ENCODE measurements at regions not wholly inside any gene's neighbourhood (a gene's known extent, or its start where the extent isn't known, plus 50 kb on each side); places are given as distances from the start of the nearest gene placed in this dataset.

- 32 to 39% (median 38%) methylated on average over 5 of the region's 5 CpGs for WGBS, 3 donors
- no peak for TF ChIP-seq CTCF (IDR thresholded peaks at IDR 0.05)
- no peaks in the 10 kb centered on the region for H3K36me3 ChIP-seq (ENCODE audit: insufficient read depth in 1 of 2, low read depth in 1 of 2)
- no peak overlapping the region for H3K27ac ChIP-seq
- intact Hi-C loops (cut with DNase I): no loop called here
- H3K27me3 ChIP-seq (ENCODE audit: insufficient read depth in 3 of 3, low read length in 2 of 3): peaks cover 18 to 71% (median 23%) of the 10 kb centered on the region in 3 donors
- ATAC-seq (no peak), DNase-seq (no peak)
- H3K4me3 ChIP-seq: no peak overlapping the region
- H3K9me3 ChIP-seq: no peaks in the 10 kb centered on the region
- no peaks in the 10 kb centered on the region for H3K4me1 ChIP-seq
Measured at GRCh38 chr6:28732052-28732451, 191.7 kb downstream of the TRIM27 start.

- no peak for ATAC-seq
- Histone ChIP-seq H3K4me3 (no peak overlapping the region), H3K27me3 (ENCODE audit: insufficient read depth in 3 of 3, low read length in 2 of 3) (peaks cover 25 to 84% (median 26%) of the 10 kb centered on the region in 3 donors), H3K9me3 (no peaks in the 10 kb centered on the region), H3K4me1 (no peaks in the 10 kb centered on the region), H3K27ac (no peak overlapping the region), H3K36me3 (ENCODE audit: insufficient read depth in 1 of 2, low read depth in 1 of 2) (no peaks in the 10 kb centered on the region)
- no peak for DNase-seq
- 18 to 22% (median 22%) methylated on average over 12 to 15 of the region's 15 CpGs for WGBS, 3 donors
- no peak for TF ChIP-seq CTCF (IDR thresholded peaks at IDR 0.05)
- intact Hi-C loops (cut with DNase I): no loop called here
Measured at GRCh38 chr6:28734443-28734959, 189.3 kb downstream of the TRIM27 start.

GRCh38 chr6:28736121-28736520 is 187.7 kb downstream of the TRIM27 start:
- Histone ChIP-seq H3K27ac (no peak overlapping the region), H3K4me1 (no peaks in the 10 kb centered on the region), H3K27me3 (ENCODE audit: insufficient read depth in 3 of 3, low read length in 2 of 3) (peaks cover 22 to 85% (median 29%) of the 10 kb centered on the region in 3 donors), H3K9me3 (no peaks in the 10 kb centered on the region), H3K36me3 (ENCODE audit: insufficient read depth in 1 of 2, low read depth in 1 of 2) (no peaks in the 10 kb centered on the region), H3K4me3 (no peak overlapping the region)
- ATAC-seq: no peak
- DNase-seq: no peak
- 7 to 13% (median 9%) methylated on average over 2 of the region's 2 CpGs for WGBS, 3 donors
- no peak for TF ChIP-seq CTCF (IDR thresholded peaks at IDR 0.05)
- intact Hi-C loops (cut with DNase I): no loop called here

GRCh38 chr6:28737750-28738395 is 185.9 kb downstream of the TRIM27 start:
- no peak for ATAC-seq
- 2 to 3% (median 2%) methylated on average over 17 of the region's 17 CpGs for WGBS, 3 donors
- no peak for TF ChIP-seq CTCF (IDR thresholded peaks at IDR 0.05)
- H3K36me3 ChIP-seq (ENCODE audit: insufficient read depth in 1 of 2, low read depth in 1 of 2): no peaks in the 10 kb centered on the region
- no peak for DNase-seq
- H3K4me3 ChIP-seq: no peak overlapping the region
- intact Hi-C loops (cut with DNase I): no loop called here
- H3K27me3 ChIP-seq (ENCODE audit: insufficient read depth in 3 of 3, low read length in 2 of 3): peaks cover 18 to 77% (median 25%) of the 10 kb centered on the region in 3 donors
- no peaks in the 10 kb centered on the region for H3K9me3 ChIP-seq
- no peaks in the 10 kb centered on the region for H3K4me1 ChIP-seq
- no peak overlapping the region for H3K27ac ChIP-seq

- Histone ChIP-seq H3K27ac (no peak overlapping the region), H3K4me1 (no peaks in the 10 kb centered on the region), H3K9me3 (no peaks in the 10 kb centered on the region), H3K27me3 (ENCODE audit: insufficient read depth in 3 of 3, low read length in 2 of 3) (peaks cover 18 to 78% (median 30%) of the 10 kb centered on the region in 3 donors), H3K36me3 (ENCODE audit: insufficient read depth in 1 of 2, low read depth in 1 of 2) (no peaks in the 10 kb centered on the region), H3K4me3 (no peak overlapping the region)
- ATAC-seq: no peak
- 1 to 3% (median 1%) methylated on average over 15 to 16 of the region's 16 CpGs for WGBS, 3 donors
- intact Hi-C loops (cut with DNase I): no loop called here
- no peak for TF ChIP-seq CTCF (IDR thresholded peaks at IDR 0.05)
- DNase-seq: no peak
Measured at GRCh38 chr6:28738396-28738765, 185.4 kb downstream of the TRIM27 start.

All from psoas muscle (tissue), 7 donors.